Vagina (tissue), 2 donors: ENCODE measurements at regions not wholly inside any gene's neighbourhood (a gene's known extent, or its start where the extent isn't known, plus 50 kb on each side); places are given as distances from the start of the nearest gene placed in this dataset.

ENCODE experiments used
- POLR2A ChIP-seq, 2 donors: fragments of 450-650 bp; IDR thresholded peaks; one replicate each; pipeline ENCODE4 v1.6.1; 2017; ENCODE audit warnings: antibody characterized with exemption in 2 of 2, mild to moderate bottlenecking in 2 of 2, moderate library complexity in 2 of 2
- TF ChIP-seq, protein P1 (sequence below), 3 experiments: fragments of 450-650 bp in 2 of 3; fragments of 200-600 bp in 1 of 3; sonication (generic) in 1 of 3; IDR thresholded peaks; one replicate each; pipeline ENCODE4 v1.5.1; 2017 to 2019; ENCODE audit warnings: antibody characterized with exemption in 3 of 3, mild to moderate bottlenecking in 2 of 3, moderate library complexity in 2 of 3

DNA sequence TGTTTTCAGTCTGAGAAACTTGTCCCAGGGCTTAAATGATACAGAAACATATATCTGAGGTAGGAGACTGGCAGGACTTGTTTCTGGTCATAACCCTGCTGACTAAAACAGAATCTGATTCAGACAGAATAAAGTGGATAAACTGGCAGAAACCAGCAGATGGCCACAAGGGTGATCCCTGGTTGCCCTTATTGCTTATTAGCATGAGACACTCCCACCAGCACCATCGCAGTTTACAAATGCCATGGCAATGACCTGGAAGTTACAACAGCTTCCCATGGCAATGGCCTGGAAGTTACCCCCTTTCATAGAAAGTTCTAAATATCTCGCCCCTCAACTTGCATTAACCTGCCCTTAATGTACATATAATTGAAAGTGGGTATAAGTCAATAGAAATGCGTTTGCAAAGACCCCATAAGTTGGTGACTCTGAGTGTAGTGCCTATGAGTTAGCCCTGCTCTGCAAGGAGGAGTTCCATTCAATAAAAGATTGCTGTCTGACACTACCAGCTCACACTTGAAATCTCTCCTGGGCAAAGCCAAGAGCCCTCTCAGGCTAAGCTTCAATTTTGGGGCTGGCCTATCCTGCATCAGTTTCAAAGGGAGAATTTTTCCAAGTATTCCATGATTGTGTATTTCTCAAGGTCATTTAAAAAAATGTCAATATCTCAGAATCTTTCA is 52.9 kb upstream of the PAGE5 start:
- TF ChIP-seq, protein P1, sequence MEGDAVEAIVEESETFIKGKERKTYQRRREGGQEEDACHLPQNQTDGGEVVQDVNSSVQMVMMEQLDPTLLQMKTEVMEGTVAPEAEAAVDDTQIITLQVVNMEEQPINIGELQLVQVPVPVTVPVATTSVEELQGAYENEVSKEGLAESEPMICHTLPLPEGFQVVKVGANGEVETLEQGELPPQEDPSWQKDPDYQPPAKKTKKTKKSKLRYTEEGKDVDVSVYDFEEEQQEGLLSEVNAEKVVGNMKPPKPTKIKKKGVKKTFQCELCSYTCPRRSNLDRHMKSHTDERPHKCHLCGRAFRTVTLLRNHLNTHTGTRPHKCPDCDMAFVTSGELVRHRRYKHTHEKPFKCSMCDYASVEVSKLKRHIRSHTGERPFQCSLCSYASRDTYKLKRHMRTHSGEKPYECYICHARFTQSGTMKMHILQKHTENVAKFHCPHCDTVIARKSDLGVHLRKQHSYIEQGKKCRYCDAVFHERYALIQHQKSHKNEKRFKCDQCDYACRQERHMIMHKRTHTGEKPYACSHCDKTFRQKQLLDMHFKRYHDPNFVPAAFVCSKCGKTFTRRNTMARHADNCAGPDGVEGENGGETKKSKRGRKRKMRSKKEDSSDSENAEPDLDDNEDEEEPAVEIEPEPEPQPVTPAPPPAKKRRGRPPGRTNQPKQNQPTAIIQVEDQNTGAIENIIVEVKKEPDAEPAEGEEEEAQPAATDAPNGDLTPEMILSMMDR (IDR thresholded peaks at IDR 0.05) = no peak
- no peak for TF ChIP-seq POLR2A (IDR thresholded peaks at IDR 0.05)
